ENCODE measurements at regions not wholly inside any gene's neighbourhood (a gene's known extent, or its start where the extent isn't known, plus 50 kb on each side); places are given as distances from the start of the nearest gene placed in this dataset.
"Not testable (repeated sequence)": the region's sequence is repeated elsewhere in the genome, so short reads cannot be mapped to it uniquely, and the experiment has no call there.

- TF ChIP-seq CTCF, POLR2A (IDR thresholded peaks at IDR 0.05): not testable (repeated sequence)
Measured at GRCh38 chr16:58983181-58983965, 249.3 kb upstream of the GOT2 start.

All from lower leg skin (tissue), 3 donors.